Stomach (tissue), 8 donors: ENCODE measurements at regions not wholly inside any gene's neighbourhood (a gene's known extent, or its start where the extent isn't known, plus 50 kb on each side); places are given as distances from the start of the nearest gene placed in this dataset.

Experiments
- DNase-seq, 2 donors: peaks; one replicate each; pipeline versions ENCODE4 v3.0.0 to v3.0.0-alpha.2; 2013 to 2019
- H3K27ac ChIP-seq, 5 donors: fragments of 200-600 bp in 4 of 5; sonication (generic) in 4 of 5; one replicate each; pipeline ENCODE4 v1.5.1; 2013 to 2019; ENCODE audit warnings: mild to moderate bottlenecking in 1 of 5, moderate library complexity in 1 of 5
- H3K27me3 ChIP-seq, 3 donors: fragments of 200-600 bp; sonication (generic); one replicate each; pipeline ENCODE4 v1.5.1; 2017 to 2019; ENCODE audit warnings: mixed run types in 1 of 3
- H3K36me3 ChIP-seq, 4 donors: fragments of 200-600 bp; sonication (generic); 1 replicate in 3 of 4; 2 replicates in 1 of 4; pipeline ENCODE4 v1.5.1; 2016 to 2019
- H3K4me1 ChIP-seq, 4 donors: fragments of 200-600 bp; sonication (generic); one replicate each; pipeline ENCODE4 v1.5.1; 2016 to 2019
- H3K4me3 ChIP-seq, 4 donors: fragments of 200-600 bp; sonication (generic) in 3 of 4; one replicate each; pipeline ENCODE4 v1.5.1; 2016 to 2019; ENCODE audit warnings: mild to moderate bottlenecking in 1 of 4
- H3K9me3 ChIP-seq, 4 donors: fragments of 200-600 bp; sonication (generic); one replicate each; pipeline ENCODE4 v1.5.1; 2016 to 2019
- CTCF ChIP-seq, 7 experiments: fragments of 450-650 bp in 4 of 7; fragments of 200-600 bp in 3 of 7; sonication (generic) in 3 of 7; IDR thresholded peaks; one replicate each; pipeline ENCODE4 v1.5.1; 2016 to 2019; ENCODE audit warnings: antibody characterized with exemption in 7 of 7, control low read depth in 2 of 7, mild to moderate bottlenecking in 1 of 7
- EP300 ChIP-seq: sonication (generic); formaldehyde crosslinking; IDR thresholded peaks from one replicate; pipeline ENCODE4 v1.6.1; 2017; ENCODE audit warnings: antibody characterized with exemption
- POLR2A ChIP-seq, 4 donors: fragments of 450-650 bp; IDR thresholded peaks; one replicate each; pipeline ENCODE4 v1.6.1; 2016; ENCODE audit warnings: antibody characterized with exemption in 4 of 4, control low read depth in 2 of 4, mild to moderate bottlenecking in 1 of 4, moderate library complexity in 1 of 4
- POLR2AphosphoS5 ChIP-seq, 3 donors: sonication (generic); formaldehyde crosslinking; IDR thresholded peaks; one replicate each; pipeline ENCODE4 v1.6.1; 2016; ENCODE audit warnings: antibody characterized with exemption in 3 of 3
- WGBS, 5 donors: extraction: QIAGEN DNeasy Blood & Tissue Kit in 3 of 5; methylation state at CpG; one replicate each; pipeline versions ENCODE4 v1.1.5 to v1.1.7; 2013 to 2018; 5-methylcytosine and 5-hydroxymethylcytosine counted together
- intact Hi-C: fragments of 100-400 bp; cut with DNase I; formaldehyde crosslinking; loops from one replicate; pipeline ENCODE4 v1.15.1; 2023; ENCODE audit warnings: low total_unique reads
- donor health status: healthy with polysubstance abuse.
- donor health status: Bipolar disorder and iron deficiency.
- donor health status: healthy.

- 80 to 91% (median 84%) methylated on average over 2 of the region's 2 CpGs for WGBS, 5 donors
- intact Hi-C loops, result no loop called here
These were observed 325.8 kb upstream of the NAALADL2 start for GRCh38 chr3:174533286-174533685.

GRCh38 chr3:174536319-174536718, 322.8 kb upstream of the NAALADL2 start:
- H3K27me3 ChIP-seq, result no peaks in the 10 kb centered on the region
- TF ChIP-seq CTCF (IDR thresholded peaks at IDR 0.05) (no peak), POLR2A (IDR thresholded peaks at IDR 0.05) (no peak), POLR2AphosphoS5 (IDR thresholded peaks at IDR 0.05) (no peak), EP300 (no peak)
- intact Hi-C loops, result no loop called here
- H3K4me3 ChIP-seq, result no peak overlapping the region
- 57 to 71% (median 64%) methylated on average over 4 of the region's 4 CpGs for WGBS, 5 donors
- no peaks in the 10 kb centered on the region for H3K36me3 ChIP-seq
- no peaks in the 10 kb centered on the region for H3K9me3 ChIP-seq
- H3K27ac ChIP-seq, result no peak overlapping the region
- DNase-seq, result no peak
- H3K4me1 ChIP-seq, result peaks cover 0 to 4% (median 0%) of the 10 kb centered on the region in 4 donors

More at GRCh38 chr3:174533286-174533685, 325.8 kb upstream of the NAALADL2 start:
- Histone ChIP-seq H3K36me3 (no peaks in the 10 kb centered on the region), H3K4me3 (no peak overlapping the region), H3K4me1 (peaks cover 0 to 4% (median 0%) of the 10 kb centered on the region in 4 donors), H3K9me3 (no peaks in the 10 kb centered on the region), H3K27me3 (no peaks in the 10 kb centered on the region), H3K27ac (no peak overlapping the region)
- TF ChIP-seq POLR2A (IDR thresholded peaks at IDR 0.05) (no peak), POLR2AphosphoS5 (IDR thresholded peaks at IDR 0.05) (no peak), CTCF (IDR thresholded peaks at IDR 0.05) (no peak), EP300 (no peak)
- DNase-seq, result no peak

- H3K27ac ChIP-seq, result no peak overlapping the region
- WGBS, 5 donors, result 88 to 94% (median 93%) methylated on average over 3 of the region's 3 CpGs
- H3K4me3 ChIP-seq, result no peak overlapping the region
- no peak for DNase-seq
- H3K27me3 ChIP-seq, result no peaks in the 10 kb centered on the region
- intact Hi-C loops, result no loop called here
- H3K4me1 ChIP-seq, result peaks cover 0 to 4% (median 0%) of the 10 kb centered on the region in 4 donors
- H3K36me3 ChIP-seq, result no peaks in the 10 kb centered on the region
- no peaks in the 10 kb centered on the region for H3K9me3 ChIP-seq
- TF ChIP-seq EP300, result no peak
- no peak for TF ChIP-seq POLR2A (IDR thresholded peaks at IDR 0.05)
- no peak for TF ChIP-seq CTCF (IDR thresholded peaks at IDR 0.05)
- TF ChIP-seq POLR2AphosphoS5 (IDR thresholded peaks at IDR 0.05), result no peak
These were observed 321.0 kb upstream of the NAALADL2 start for GRCh38 chr3:174538151-174538550.

- H3K27ac ChIP-seq, result no peak overlapping the region
- no peaks in the 10 kb centered on the region for H3K27me3 ChIP-seq
- H3K4me3 ChIP-seq, result no peak overlapping the region
- DNase-seq, result peak in 1 of 2 donors; percentile 35
- WGBS, 5 donors, result 63 to 80% (median 70%) methylated on average over 3 of the region's 3 CpGs
- peaks cover 0 to 2% (median 0%) of the 10 kb centered on the region in 4 donors for H3K4me1 ChIP-seq
- no peaks in the 10 kb centered on the region for H3K36me3 ChIP-seq
- H3K9me3 ChIP-seq, result no peaks in the 10 kb centered on the region
- TF ChIP-seq CTCF (IDR thresholded peaks at IDR 0.05) (no peak), POLR2AphosphoS5 (IDR thresholded peaks at IDR 0.05) (no peak), POLR2A (IDR thresholded peaks at IDR 0.05) (no peak), EP300 (no peak)
- intact Hi-C loops, result no loop called here
These were observed 318.8 kb upstream of the NAALADL2 start for GRCh38 chr3:174540116-174540908.
